Ishikawa (cell line): ENCODE measurements at regions not wholly inside any gene's neighbourhood (a gene's known extent, or its start where the extent isn't known, plus 50 kb on each side); places are given as distances from the start of the nearest gene placed in this dataset.

ENCODE experiments used
- CEBPB ChIP-seq: IDR thresholded peaks from 2 replicates; pipeline ENCODE4 v1.6.1; 2012
- CREB1 ChIP-seq: IDR thresholded peaks from 2 replicates; pipeline ENCODE4 v1.6.1; 2012; ENCODE audit warnings: low read depth
- EGR1 ChIP-seq: IDR thresholded peaks from 2 replicates; pipeline ENCODE4 v1.6.1; 2012
- FOXM1 ChIP-seq: IDR thresholded peaks from 2 replicates; pipeline ENCODE4 v1.6.1; 2012; ENCODE audit warnings: low read depth, borderline replicate concordance
- RAD21 ChIP-seq: IDR thresholded peaks from 2 replicates; pipeline ENCODE4 v1.6.1; 2012; ENCODE audit warnings: low read depth
- YY1 ChIP-seq: IDR thresholded peaks from 2 replicates; pipeline ENCODE4 v1.6.1; 2012; ENCODE audit warnings: low read depth
- TF ChIP-seq, protein P1 (sequence below): IDR thresholded peaks from 2 replicates; pipeline ENCODE4 v1.6.1; 2012; ENCODE audit warnings: low read depth, mild to moderate bottlenecking
- TF ChIP-seq, protein P2 (sequence below): IDR thresholded peaks from 2 replicates; pipeline ENCODE4 v1.6.1; 2012

DNA sequence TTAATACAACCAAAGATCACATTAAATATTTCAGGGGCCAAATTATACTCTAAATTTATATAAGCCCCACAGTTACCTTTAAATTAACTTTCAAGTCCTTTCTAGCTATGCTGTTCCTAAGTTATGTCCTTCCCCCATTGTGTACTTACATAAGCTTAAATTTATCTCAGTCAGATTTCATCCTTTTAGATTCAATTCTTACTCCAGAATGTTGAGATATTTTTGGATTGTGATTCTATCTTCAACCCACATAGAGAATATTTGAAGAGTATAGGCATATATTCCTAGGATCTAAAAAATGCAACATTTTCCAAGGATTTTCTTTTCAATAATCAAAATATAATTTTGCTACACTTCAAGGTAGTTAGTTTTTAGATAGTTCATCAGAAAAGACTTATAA lies 242.8 kb downstream of the KCNE4 start:
- TF ChIP-seq YY1 (no peak), CREB1 (no peak), EGR1 (no peak), RAD21 (no peak), FOXM1 (no peak), CEBPB (no peak)
- TF ChIP-seq, protein P1, sequence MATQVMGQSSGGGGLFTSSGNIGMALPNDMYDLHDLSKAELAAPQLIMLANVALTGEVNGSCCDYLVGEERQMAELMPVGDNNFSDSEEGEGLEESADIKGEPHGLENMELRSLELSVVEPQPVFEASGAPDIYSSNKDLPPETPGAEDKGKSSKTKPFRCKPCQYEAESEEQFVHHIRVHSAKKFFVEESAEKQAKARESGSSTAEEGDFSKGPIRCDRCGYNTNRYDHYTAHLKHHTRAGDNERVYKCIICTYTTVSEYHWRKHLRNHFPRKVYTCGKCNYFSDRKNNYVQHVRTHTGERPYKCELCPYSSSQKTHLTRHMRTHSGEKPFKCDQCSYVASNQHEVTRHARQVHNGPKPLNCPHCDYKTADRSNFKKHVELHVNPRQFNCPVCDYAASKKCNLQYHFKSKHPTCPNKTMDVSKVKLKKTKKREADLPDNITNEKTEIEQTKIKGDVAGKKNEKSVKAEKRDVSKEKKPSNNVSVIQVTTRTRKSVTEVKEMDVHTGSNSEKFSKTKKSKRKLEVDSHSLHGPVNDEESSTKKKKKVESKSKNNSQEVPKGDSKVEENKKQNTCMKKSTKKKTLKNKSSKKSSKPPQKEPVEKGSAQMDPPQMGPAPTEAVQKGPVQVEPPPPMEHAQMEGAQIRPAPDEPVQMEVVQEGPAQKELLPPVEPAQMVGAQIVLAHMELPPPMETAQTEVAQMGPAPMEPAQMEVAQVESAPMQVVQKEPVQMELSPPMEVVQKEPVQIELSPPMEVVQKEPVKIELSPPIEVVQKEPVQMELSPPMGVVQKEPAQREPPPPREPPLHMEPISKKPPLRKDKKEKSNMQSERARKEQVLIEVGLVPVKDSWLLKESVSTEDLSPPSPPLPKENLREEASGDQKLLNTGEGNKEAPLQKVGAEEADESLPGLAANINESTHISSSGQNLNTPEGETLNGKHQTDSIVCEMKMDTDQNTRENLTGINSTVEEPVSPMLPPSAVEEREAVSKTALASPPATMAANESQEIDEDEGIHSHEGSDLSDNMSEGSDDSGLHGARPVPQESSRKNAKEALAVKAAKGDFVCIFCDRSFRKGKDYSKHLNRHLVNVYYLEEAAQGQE, result no peak
- TF ChIP-seq, protein P2, sequence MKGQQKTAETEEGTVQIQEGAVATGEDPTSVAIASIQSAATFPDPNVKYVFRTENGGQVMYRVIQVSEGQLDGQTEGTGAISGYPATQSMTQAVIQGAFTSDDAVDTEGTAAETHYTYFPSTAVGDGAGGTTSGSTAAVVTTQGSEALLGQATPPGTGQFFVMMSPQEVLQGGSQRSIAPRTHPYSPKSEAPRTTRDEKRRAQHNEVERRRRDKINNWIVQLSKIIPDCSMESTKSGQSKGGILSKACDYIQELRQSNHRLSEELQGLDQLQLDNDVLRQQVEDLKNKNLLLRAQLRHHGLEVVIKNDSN, result no peak
